ENCODE measurements at regions not wholly inside any gene's neighbourhood (a gene's known extent, or its start where the extent isn't known, plus 50 kb on each side); places are given as distances from the start of the nearest gene placed in this dataset.

- Histone ChIP-seq H3K4me3 (no peak overlapping the region), H3K36me3 (no peaks in the 10 kb centered on the region), H3K27ac (no peak overlapping the region), H3K9me3 (no peaks in the 10 kb centered on the region), H3K4me1 (ENCODE audit: insufficient read depth) (no peaks in the 10 kb centered on the region), H3K27me3 (no peaks in the 10 kb centered on the region)
- WGBS, 3 donors: 84 to 90% (median 87%) methylated on average over 7 of the region's 7 CpGs
- intact Hi-C loops (cut with DNase I): no loop called here
- TF ChIP-seq EP300 (IDR thresholded peaks at IDR 0.05): no peak
- TF ChIP-seq POLR2A (IDR thresholded peaks at IDR 0.05): no peak
- no peak for TF ChIP-seq CTCF (IDR thresholded peaks at IDR 0.05)
- no peak for DNase-seq
Observed at GRCh38 chr1:29670752-29671151, 434.4 kb downstream of the PTPRU start.

- no peaks in the 10 kb centered on the region for H3K36me3 ChIP-seq
- TF ChIP-seq EP300 (IDR thresholded peaks at IDR 0.05) (no peak), CTCF (IDR thresholded peaks at IDR 0.05) (no peak), POLR2A (IDR thresholded peaks at IDR 0.05) (no peak)
- no peak for DNase-seq
Observed at GRCh38 chr1:29669912-29670311, 433.6 kb downstream of the PTPRU start.

GRCh38 chr1:29669158-29669871 lies 433.0 kb downstream of the PTPRU start:
- H3K9me3 ChIP-seq: no peaks in the 10 kb centered on the region
- no peaks in the 10 kb centered on the region for H3K36me3 ChIP-seq
- WGBS, 3 donors: 68 to 82% (median 77%) methylated on average over 10 of the region's 10 CpGs
- H3K27ac ChIP-seq: no peak overlapping the region
- H3K4me1 ChIP-seq (ENCODE audit: insufficient read depth): no peaks in the 10 kb centered on the region
- no peak for DNase-seq
- no peak for TF ChIP-seq CTCF (IDR thresholded peaks at IDR 0.05)
- H3K27me3 ChIP-seq: no peaks in the 10 kb centered on the region
- H3K4me3 ChIP-seq: no peak overlapping the region
- intact Hi-C loops (cut with DNase I): no loop called here

More at GRCh38 chr1:29669912-29670311, 433.6 kb downstream of the PTPRU start:
- Histone ChIP-seq H3K4me3 (no peak overlapping the region), H3K27me3 (no peaks in the 10 kb centered on the region), H3K27ac (no peak overlapping the region), H3K9me3 (no peaks in the 10 kb centered on the region), H3K4me1 (ENCODE audit: insufficient read depth) (no peaks in the 10 kb centered on the region)
- intact Hi-C loops (cut with DNase I): no loop called here
- WGBS, 3 donors: 53 to 74% (median 66%) methylated on average over 3 of the region's 3 CpGs

- Histone ChIP-seq H3K4me1 (ENCODE audit: insufficient read depth) (no peaks in the 10 kb centered on the region), H3K27ac (no peak overlapping the region), H3K4me3 (no peak overlapping the region), H3K36me3 (no peaks in the 10 kb centered on the region), H3K9me3 (no peaks in the 10 kb centered on the region), H3K27me3 (no peaks in the 10 kb centered on the region)
- DNase-seq: no peak
- WGBS, 3 donors: 55 to 62% (median 61%) methylated on average over 7 of the region's 7 CpGs
- TF ChIP-seq POLR2A (IDR thresholded peaks at IDR 0.05) (no peak), EP300 (IDR thresholded peaks at IDR 0.05) (no peak), CTCF (IDR thresholded peaks at IDR 0.05) (no peak)
- intact Hi-C loops (cut with DNase I): no loop called here
Observed at GRCh38 chr1:29668551-29669157, 432.3 kb downstream of the PTPRU start.

Measured in ovary (tissue), 7 donors.